HCEC 1CT (cell line): ENCODE measurements at regions not wholly inside any gene's neighbourhood (a gene's known extent, or its start where the extent isn't known, plus 50 kb on each side); places are given as distances from the start of the nearest gene placed in this dataset.

Experiments
- DNase-seq: peaks from one replicate; pipeline ENCODE4 v3.0.0-alpha.2; 2017

- peak; percentile 66 for DNase-seq
Observed at GRCh38 chr3:99499235-99500158, 138.9 kb upstream of the COL8A1 start.

DNA sequence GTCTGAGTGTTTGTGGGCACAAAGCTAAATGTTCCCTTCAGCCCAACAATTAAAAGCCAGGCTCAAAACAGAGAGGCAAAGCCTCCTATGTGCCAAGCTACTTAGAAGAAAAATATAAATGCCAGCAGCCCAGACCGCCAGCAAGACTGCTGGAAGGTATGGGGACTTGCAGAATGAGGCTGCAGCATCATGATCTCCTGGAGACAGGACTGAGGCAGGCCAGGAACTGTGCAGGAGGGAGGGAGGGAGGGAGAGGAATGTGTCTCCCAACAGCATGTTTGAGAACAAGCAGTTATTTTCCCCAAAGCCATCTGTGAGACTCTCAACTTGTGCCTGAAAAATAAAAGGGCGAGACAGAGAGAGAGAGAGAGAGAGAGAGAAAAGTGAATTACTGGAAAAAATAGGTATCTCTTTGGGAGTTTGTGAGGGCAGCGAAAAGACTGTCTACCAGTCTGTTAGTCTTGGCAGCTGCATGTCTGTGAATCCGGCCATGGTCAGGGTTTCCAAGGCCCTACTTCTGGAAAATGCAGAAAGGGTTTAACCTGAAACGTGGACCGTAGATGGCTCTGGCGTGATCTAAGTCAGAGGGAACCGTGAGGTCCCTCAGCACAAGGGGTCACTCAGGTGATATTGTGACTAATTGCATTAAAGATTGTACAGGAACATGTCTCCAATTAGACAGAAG lies 139.7 kb upstream of the COL8A1 start:
- no peak for DNase-seq

DNA sequence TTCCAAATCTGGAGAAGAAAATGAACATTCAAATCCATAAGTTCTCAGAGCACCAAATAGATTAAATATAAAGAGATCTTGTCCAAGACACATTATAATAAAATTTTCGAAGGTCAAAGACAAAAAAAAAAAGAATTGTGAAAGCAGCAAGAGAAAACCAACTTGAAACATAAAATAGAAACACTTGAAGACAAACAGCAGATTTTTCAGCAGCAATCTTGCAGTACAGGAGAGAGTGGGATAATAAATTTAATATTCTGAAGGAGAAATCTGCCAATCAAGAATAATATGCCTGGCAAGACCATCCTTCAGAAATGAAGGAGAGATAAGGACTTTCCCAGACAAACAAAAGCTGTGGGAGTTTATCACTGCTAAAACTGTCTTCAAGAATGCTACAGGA lies 150.5 kb upstream of the COL8A1 start:
- no peak for DNase-seq

GRCh38 chr3:99485286-99485685 lies 153.1 kb upstream of the COL8A1 start:
- DNase-seq, result no peak

DNA sequence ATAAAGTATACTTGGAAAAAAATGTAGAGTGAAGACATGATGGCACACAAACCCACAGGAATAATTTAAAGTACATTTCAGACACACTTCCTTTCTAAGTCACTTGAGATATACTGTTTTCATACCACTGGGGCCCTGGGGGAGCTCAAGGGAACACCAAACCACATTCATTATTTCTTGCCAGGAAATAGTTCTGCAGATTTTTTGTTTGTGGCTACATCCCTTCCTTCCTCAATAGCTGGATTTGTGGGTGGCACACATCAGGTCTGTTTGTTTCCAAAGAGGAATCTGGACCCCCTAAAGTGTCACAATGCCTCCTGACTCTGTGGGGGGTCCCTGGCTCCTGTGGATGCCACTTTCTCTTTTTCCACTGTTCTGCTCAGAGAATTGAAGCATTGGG lies 153.5 kb upstream of the COL8A1 start:
- DNase-seq, result peak; percentile 34

DNA sequence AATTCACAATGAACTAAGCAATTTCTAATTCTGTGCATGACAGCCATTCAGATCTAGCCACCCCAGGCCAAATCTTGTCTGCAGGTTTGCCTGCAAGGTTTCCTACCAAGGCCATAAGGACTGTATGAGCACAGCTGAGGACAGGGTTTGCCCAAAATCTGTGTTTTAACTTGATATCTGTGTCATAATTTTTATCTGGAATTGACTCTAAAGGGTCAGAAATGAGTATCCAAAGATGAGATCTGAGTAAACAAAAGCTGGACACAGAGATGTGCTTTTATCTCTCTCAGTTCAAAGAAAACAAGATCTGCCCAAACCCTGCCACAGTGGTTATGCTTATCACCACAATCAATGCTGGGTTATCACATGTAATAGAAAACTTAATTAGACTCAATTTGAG lies 154.6 kb upstream of the COL8A1 start:
- no peak for DNase-seq

- DNase-seq, result no peak
Observed at GRCh38 chr3:99482191-99482590, 156.2 kb upstream of the COL8A1 start.

DNA sequence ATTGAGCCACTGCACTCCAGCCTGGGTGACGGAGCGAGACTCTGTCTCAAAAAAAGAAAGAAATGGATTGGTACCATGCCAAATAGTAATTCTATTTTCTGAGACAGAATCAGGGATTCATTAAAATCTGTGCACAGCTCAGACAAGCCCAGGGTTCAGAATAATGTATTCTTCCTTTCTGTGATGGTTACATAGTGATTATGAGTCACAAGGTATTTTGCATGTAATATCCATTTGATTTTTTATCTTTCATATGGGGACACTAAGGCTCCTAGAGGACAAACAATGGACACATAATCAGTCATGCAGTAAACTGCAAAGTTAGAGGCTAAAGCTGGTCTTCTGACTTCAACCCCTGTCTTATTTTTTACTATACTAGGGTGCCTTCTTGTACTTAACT lies 156.8 kb upstream of the COL8A1 start:
- DNase-seq, result no peak

DNA sequence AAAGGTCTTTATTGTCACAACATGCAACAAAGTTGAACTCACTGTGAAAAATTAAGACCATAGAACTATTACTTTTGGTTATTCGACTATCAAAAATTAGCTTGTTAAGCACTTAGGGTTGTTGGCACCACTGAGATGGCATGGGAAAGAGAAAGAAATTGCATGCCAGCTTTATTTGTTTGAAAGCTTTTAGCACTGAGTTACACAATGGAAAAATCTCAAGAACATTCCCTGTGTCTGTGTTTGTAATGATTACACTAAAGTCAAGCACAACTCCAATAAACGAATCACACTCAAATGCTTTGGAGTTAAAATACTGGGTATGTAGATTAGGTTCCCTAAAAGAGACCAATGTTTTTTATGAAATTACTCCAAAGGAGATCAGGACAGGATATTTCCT lies 158.6 kb upstream of the COL8A1 start:
- no peak for DNase-seq

DNA sequence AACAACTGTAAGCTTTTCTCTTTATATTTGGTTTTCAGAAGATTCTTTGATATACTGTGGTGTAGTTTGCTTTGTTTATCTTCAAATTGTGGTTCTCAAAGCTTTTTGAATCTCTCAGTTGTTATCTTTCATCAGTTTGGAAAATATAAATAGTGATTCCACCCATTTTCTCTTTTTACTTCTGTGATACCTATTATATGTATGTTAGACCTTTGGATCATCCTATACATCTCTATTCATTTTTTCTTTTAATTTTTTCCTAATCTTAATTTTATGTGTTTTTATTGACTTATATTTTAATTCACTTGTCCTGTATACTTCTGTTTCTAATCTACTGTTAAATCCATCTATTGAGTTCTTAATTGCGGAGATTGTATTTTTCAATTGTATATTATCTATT lies 160.7 kb upstream of the COL8A1 start:
- no peak for DNase-seq

DNA sequence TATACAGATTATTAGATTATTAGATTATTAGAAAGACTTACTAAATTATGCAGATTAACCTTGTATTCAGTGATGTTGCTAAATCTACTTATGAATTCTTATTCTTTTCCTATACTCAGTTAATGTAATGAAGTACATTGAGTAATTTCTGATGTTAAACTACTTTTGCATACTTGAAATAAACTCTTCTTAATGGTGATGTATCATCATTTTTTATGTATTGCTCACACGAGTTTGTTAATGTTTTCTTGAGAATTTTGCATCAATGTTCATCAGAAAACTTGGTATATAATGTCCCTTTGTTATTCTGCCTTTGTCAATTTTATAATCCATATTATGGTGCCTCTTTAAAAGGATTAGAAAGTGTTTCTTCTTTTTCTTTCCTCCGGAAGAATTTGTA lies 163.2 kb upstream of the COL8A1 start:
- peak; percentile 76 for DNase-seq

- DNase-seq, result peak; percentile 53
Observed at GRCh38 chr3:99474776-99475175, 163.6 kb upstream of the COL8A1 start.

GRCh38 chr3:99473321-99473751 lies 165.1 kb upstream of the COL8A1 start:
- DNase-seq, result peak; percentile 82

GRCh38 chr3:99472385-99472784 lies 166.0 kb upstream of the COL8A1 start:
- DNase-seq, result no peak

DNA sequence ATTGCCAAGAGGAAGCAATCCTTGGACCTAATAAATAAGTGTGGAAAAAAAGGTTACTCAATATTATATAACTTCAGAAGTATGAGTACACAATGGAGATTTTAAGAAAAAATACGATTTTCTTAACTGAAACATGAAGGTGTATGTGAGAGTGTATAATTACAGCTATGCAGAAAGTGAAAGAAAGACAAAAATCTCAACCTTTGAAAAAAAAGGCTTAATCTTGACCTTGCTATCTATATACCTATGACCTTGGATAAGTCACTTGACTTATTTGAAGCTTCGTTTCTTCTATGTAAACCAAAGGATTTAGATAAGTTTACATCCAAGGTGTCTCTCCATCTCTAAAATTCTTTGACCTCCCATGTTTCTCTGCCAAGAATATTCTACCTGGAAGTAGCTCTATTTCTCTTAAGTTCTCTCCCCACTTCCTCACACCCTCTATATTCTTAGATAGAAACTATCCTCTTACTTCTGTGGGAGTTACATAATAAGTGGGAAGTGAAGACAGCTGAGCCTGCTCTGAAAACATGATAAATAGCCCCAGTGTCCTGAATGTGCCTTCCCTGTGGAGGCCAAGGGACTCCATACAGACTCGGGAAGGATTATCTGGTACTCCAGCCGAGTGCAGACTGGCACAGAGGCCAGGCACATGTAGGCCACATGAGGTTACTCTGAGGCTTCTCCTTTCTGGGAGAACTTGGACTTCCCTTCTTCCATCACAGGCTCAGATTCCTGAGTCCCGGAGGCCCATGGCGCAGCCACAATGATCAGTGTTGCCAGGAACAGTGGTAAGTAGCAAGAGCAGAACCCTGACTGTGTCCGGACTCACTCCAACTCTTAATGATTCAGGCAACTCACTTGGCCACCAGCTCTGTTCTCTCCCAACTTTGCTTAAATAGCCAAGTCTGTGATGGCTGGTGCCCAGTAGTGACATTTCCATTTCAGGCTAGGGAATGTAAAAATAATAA lies 166.8 kb upstream of the COL8A1 start:
- no peak for DNase-seq

DNA sequence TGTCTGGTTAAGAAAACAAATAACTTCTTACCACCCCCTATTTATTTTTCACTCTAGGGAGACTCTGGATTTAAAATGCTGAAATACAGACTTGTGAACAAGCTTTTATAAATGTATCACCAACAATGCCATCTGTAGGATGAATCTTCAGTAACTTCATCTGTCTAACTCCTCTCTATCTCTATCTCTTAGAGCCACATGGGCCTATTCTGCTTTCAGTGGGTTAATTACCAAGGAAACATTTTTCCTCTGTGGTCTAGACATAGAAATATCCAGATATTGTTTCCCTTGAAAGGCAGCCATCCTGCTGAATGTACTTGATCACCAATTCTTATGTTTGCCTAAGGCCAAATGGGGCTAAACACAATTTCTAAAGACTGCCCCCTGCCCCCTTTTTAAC lies 167.6 kb upstream of the COL8A1 start:
- no peak for DNase-seq

- DNase-seq, result no peak
Observed at GRCh38 chr3:99468918-99469317, 169.5 kb upstream of the COL8A1 start.

GRCh38 chr3:99467420-99467819 lies 171.0 kb upstream of the COL8A1 start:
- no peak for DNase-seq

DNA sequence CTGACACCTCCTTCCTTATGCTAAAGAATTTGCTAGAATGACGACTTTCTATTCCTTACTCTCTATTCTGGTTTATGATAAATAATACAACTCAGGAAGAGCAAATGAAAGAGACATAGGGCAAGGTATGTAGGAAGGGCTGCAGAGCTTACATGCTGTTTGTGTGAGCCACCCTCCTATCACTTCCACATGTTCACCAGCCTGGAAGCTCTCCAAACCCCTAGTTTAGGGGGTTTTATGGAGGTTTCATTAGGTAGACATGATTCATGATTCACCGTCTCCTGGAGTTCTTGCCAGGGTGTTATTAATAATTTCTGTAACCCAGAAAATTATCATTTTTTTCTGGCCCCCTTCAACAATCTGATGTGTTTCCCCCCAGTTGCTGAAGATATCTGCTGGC lies 172.1 kb upstream of the COL8A1 start:
- no peak for DNase-seq

- no peak for DNase-seq
Observed at GRCh38 chr3:99458013-99458412, 180.4 kb upstream of the COL8A1 start.

DNA sequence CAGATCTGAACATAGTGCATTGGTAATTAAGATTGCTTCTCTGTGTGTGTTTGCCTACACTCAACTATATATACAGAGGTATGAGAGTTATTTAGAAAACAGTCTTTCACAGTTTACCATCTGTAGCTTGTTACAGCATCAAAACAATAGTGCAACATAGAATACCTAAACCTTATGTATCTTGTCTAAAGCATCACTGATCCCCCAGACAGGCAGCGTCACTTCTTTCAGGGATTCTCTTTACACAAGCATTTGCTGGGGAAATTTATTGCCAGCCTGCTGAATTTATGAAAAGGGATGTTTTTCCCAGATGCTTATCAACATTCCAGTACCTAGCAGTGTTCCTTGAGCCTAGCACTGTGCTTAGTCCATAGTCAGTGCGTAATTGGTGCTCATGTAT lies 195.8 kb upstream of the COL8A1 start:
- no peak for DNase-seq

GRCh38 chr3:99439892-99440291 lies 198.5 kb upstream of the COL8A1 start:
- DNase-seq, result no peak

DNA sequence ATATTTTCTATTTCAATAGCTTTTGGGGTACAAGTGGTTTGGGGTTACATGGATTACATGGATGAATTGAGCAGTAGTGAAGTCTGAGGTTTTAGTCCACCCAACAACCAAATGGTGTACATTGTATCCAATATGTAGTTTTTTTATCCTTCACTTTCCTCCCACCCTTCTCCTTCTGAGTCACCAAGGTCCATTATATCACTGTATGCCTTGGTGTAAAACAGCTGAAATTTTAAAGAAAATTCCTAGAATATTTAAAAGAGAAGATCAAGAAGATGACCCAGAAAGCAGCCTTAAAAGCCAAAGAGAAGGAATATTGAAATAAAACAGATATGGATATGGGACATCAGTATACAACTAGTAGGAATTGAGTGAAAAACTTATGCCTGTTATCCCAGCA lies 204.2 kb upstream of the COL8A1 start:
- no peak for DNase-seq
